Transverse colon (tissue), 4 donors: ENCODE measurements at regions not wholly inside any gene's neighbourhood (a gene's known extent, or its start where the extent isn't known, plus 50 kb on each side); places are given as distances from the start of the nearest gene placed in this dataset.

Source experiments
- DNase-seq: peaks from one replicate; pipeline ENCODE4 v3.0.0-alpha.2; 2019
- H3K27ac ChIP-seq, 4 donors: fragments of 200-600 bp; sonication (generic); 2 replicates each; pipeline ENCODE4 v1.5.1; 2016 to 2018; ENCODE audit warnings: inconsistent platforms in 4 of 4
- H3K27me3 ChIP-seq: fragments of 200-600 bp; sonication (generic); 2 replicates; pipeline ENCODE4 v1.5.1; 2017; ENCODE audit warnings: inconsistent platforms
- H3K36me3 ChIP-seq, 4 donors: fragments of 200-600 bp; sonication (generic); 2 replicates each; pipeline ENCODE4 v1.5.1; 2017 to 2019; ENCODE audit warnings: inconsistent platforms in 4 of 4
- H3K4me1 ChIP-seq, 4 donors: fragments of 200-600 bp; sonication (generic); 2 replicates each; pipeline ENCODE4 v1.5.1; 2017 to 2020; ENCODE audit warnings: inconsistent platforms in 4 of 4
- H3K4me3 ChIP-seq, 4 donors: fragments of 200-600 bp; sonication (generic); 1 replicate in 1 of 4; 2 replicates in 3 of 4; pipeline versions ENCODE4 v1.5.1 to v1.6.1; 2017 to 2019; ENCODE audit warnings: inconsistent platforms in 4 of 4
- H3K9me3 ChIP-seq, 2 donors: fragments of 200-600 bp; sonication (generic); 2 replicates each; pipeline ENCODE4 v1.5.1; 2017 to 2019; ENCODE audit warnings: inconsistent platforms in 2 of 2
- EP300 ChIP-seq: sonication (generic); formaldehyde crosslinking; IDR thresholded peaks from one replicate; pipeline ENCODE4 v1.6.1; 2017; ENCODE audit warnings: antibody characterized with exemption, low read depth
- POLR2A ChIP-seq: fragments of 450-650 bp; IDR thresholded peaks from one replicate; pipeline ENCODE4 v1.6.1; 2016; ENCODE audit warnings: antibody characterized with exemption, mild to moderate bottlenecking, moderate library complexity
- POLR2AphosphoS5 ChIP-seq, 3 donors: sonication (generic); formaldehyde crosslinking; IDR thresholded peaks; one replicate each; pipeline ENCODE4 v1.6.1; 2016; ENCODE audit warnings: antibody characterized with exemption in 3 of 3
- WGBS, 2 donors: methylation state at CpG; one replicate each; pipeline ENCODE4 v1.1.5; 2018; ENCODE audit warnings: low coverage in 1 of 2; 5-methylcytosine and 5-hydroxymethylcytosine counted together
- in situ Hi-C, 4 donors: fragments of 200-750 bp; cut with MboI; loops; one replicate each; pipeline versions ENCODE4 v1.15.0 to v1.15.1; 2017; ENCODE audit warnings: low sequenced_read_pairs in 3 of 4, low pct_ligation_motif_present in 1 of 4, low pct_unique_long_range_greater_than_20kb in 1 of 4
- intact Hi-C: fragments of 100-400 bp; cut with DNase I; formaldehyde crosslinking; loops from one replicate; pipeline ENCODE4 v1.15.1; 2023; ENCODE audit warnings: low total_unique reads
- TF ChIP-seq, protein P1 (sequence below), 5 experiments: fragments of 200-600 bp in 3 of 5; fragments of 450-650 bp in 2 of 5; sonication (generic) in 3 of 5; IDR thresholded peaks; 1 replicate in 2 of 5; 2 replicates in 3 of 5; pipeline ENCODE4 v1.5.1; 2016 to 2017; ENCODE audit warnings: antibody characterized with exemption in 5 of 5, inconsistent platforms in 3 of 5, mild to moderate bottlenecking in 2 of 5, moderate library complexity in 1 of 5

DNA sequence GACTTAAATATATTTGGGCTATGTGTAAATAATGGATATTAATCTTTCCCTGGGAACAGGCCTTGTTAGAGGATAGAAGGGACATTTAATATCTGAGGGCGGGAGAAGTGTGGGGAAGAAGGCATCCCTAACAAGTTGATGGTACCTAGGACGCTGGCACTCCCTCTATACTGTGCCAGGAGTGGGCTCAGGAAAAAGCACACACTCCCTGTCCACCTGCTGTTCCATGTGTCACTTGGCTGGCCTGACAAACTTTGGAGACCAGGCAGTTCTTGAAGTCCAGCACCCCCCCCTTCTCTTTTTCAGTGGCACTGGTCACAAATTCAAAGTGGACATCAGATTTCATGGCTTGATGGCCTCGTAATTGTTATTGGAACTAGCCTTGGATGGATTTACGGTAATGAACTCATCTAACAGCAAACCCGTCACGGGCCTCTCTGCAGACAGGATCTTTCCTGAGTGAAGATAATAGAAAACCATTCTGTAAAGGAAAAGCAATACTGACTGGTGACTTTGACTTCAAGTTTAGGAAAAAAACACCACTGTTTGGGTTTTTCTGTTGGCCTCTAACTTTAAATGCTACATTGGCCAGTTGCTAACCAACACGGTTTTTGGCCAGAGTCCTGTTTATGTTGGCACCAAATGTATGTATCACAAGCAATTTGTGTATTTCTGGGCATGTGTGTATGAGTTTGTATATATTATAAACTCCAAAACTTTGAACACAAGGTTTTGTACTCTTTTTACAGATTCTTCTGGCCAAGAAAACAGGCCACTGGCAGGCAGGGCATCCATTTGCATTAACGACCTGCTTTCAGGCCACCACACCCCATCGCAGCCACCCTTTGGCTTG is 552.6 kb downstream of the CCDC171 start:
- in situ Hi-C loops, result no loop called here
- Histone ChIP-seq H3K9me3 (no peaks in the 10 kb centered on the region), H3K4me1 (peaks cover 0 to 6% (median 0%) of the 10 kb centered on the region in 4 donors), H3K36me3 (no peaks in the 10 kb centered on the region), H3K27me3 (no peaks in the 10 kb centered on the region), H3K4me3 (no peak overlapping the region), H3K27ac (no peak overlapping the region)
- WGBS, 2 donors, result 47 to 77% methylated on average over 3 to 9 of the region's 9 CpGs
- no peak for DNase-seq
- TF ChIP-seq, protein P1, sequence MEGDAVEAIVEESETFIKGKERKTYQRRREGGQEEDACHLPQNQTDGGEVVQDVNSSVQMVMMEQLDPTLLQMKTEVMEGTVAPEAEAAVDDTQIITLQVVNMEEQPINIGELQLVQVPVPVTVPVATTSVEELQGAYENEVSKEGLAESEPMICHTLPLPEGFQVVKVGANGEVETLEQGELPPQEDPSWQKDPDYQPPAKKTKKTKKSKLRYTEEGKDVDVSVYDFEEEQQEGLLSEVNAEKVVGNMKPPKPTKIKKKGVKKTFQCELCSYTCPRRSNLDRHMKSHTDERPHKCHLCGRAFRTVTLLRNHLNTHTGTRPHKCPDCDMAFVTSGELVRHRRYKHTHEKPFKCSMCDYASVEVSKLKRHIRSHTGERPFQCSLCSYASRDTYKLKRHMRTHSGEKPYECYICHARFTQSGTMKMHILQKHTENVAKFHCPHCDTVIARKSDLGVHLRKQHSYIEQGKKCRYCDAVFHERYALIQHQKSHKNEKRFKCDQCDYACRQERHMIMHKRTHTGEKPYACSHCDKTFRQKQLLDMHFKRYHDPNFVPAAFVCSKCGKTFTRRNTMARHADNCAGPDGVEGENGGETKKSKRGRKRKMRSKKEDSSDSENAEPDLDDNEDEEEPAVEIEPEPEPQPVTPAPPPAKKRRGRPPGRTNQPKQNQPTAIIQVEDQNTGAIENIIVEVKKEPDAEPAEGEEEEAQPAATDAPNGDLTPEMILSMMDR (IDR thresholded peaks at IDR 0.05), result no peak
- TF ChIP-seq POLR2A (no peak), POLR2AphosphoS5 (IDR thresholded peaks at IDR 0.05) (no peak), EP300 (no peak)
- intact Hi-C loops, result no loop called here

- Histone ChIP-seq H3K36me3 (no peaks in the 10 kb centered on the region), H3K27me3 (no peaks in the 10 kb centered on the region), H3K4me3 (no peak overlapping the region), H3K27ac (no peak overlapping the region), H3K4me1 (peaks cover 0 to 4% (median 0%) of the 10 kb centered on the region in 4 donors), H3K9me3 (no peaks in the 10 kb centered on the region)
- no peak for TF ChIP-seq POLR2AphosphoS5 (IDR thresholded peaks at IDR 0.05)
- TF ChIP-seq, protein P1 (IDR thresholded peaks at IDR 0.05), result no peak
- no peak for TF ChIP-seq EP300
- no peak for TF ChIP-seq POLR2A
- DNase-seq, result no peak
- intact Hi-C loops (no loop called here), in situ Hi-C loops (no loop called here)
- WGBS, 2 donors, result 72 to 80% methylated on average over 2 to 9 of the region's 9 CpGs
These were observed 553.3 kb downstream of the CCDC171 start for GRCh38 chr9:16106021-16106571.

- in situ Hi-C loops (no loop called here), intact Hi-C loops (no loop called here)
- Histone ChIP-seq H3K27ac (no peak overlapping the region), H3K27me3 (no peaks in the 10 kb centered on the region), H3K4me1 (no peaks in the 10 kb centered on the region), H3K9me3 (no peaks in the 10 kb centered on the region), H3K4me3 (no peak overlapping the region), H3K36me3 (no peaks in the 10 kb centered on the region)
- 86 to 92% methylated on average over 5 to 6 of the region's 6 CpGs for WGBS, 2 donors
- DNase-seq, result no peak
- TF ChIP-seq POLR2AphosphoS5 (IDR thresholded peaks at IDR 0.05) (no peak), POLR2A (no peak), EP300 (no peak)
These were observed 559.3 kb downstream of the CCDC171 start for GRCh38 chr9:16112116-16112515.

- H3K4me3 ChIP-seq, result no peak overlapping the region
- no peaks in the 10 kb centered on the region for H3K4me1 ChIP-seq
- TF ChIP-seq POLR2A (no peak), EP300 (no peak), POLR2AphosphoS5 (IDR thresholded peaks at IDR 0.05) (no peak)
- TF ChIP-seq, protein P1 (IDR thresholded peaks at IDR 0.05), result no peak
- no peak overlapping the region for H3K27ac ChIP-seq
- intact Hi-C loops (no loop called here), in situ Hi-C loops (no loop called here)
- no peak for DNase-seq
- WGBS, 2 donors, result 100% methylated on average over 1 of the region's 1 CpG
- no peaks in the 10 kb centered on the region for H3K36me3 ChIP-seq
- H3K27me3 ChIP-seq, result no peaks in the 10 kb centered on the region
- H3K9me3 ChIP-seq, result no peaks in the 10 kb centered on the region
These were observed 563.2 kb downstream of the CCDC171 start for GRCh38 chr9:16115994-16116393.
